Activated CD4-positive, alpha-beta T cell treated with anti-CD3 and anti-CD28 coated beads, Interleukin-2, amount 50 U/mL, for 4 hours (primary cell): ENCODE measurements at regions not wholly inside any gene's neighbourhood (a gene's known extent, or its start where the extent isn't known, plus 50 kb on each side); places are given as distances from the start of the nearest gene placed in this dataset.

ENCODE experiments used
- DNase-seq, 2 experiments: peaks; one replicate each; pipeline ENCODE4 v3.0.0-alpha.2; 2020

- DNase-seq = no peak
Observed at GRCh38 chr1:221072214-221072613, 193.0 kb downstream of the HLX start.

- no peak for DNase-seq
Observed at GRCh38 chr1:221074332-221074731, 195.1 kb downstream of the HLX start.

- no peak for DNase-seq
Observed at GRCh38 chr1:221075911-221076310, 196.7 kb downstream of the HLX start.

GRCh38 chr1:221076391-221076811 is 197.2 kb downstream of the HLX start:
- DNase-seq = no peak

- no peak for DNase-seq
Observed at GRCh38 chr1:221078260-221078965, 199.2 kb downstream of the HLX start.

- no peak for DNase-seq
Observed at GRCh38 chr1:221083902-221084301, 204.7 kb downstream of the HLX start.

- no peak for DNase-seq
Observed at GRCh38 chr1:221084681-221085080, 205.4 kb downstream of the HLX start.

- DNase-seq = no peak
Observed at GRCh38 chr1:221085701-221086375, 206.6 kb downstream of the HLX start.

- DNase-seq = no peak
Observed at GRCh38 chr1:221087919-221088318, 208.7 kb downstream of the HLX start.

GRCh38 chr1:221089273-221089672 is 210.0 kb downstream of the HLX start:
- DNase-seq = no peak

GRCh38 chr1:221089803-221090202 is 210.6 kb downstream of the HLX start:
- DNase-seq = no peak

GRCh38 chr1:221093903-221094791 is 214.9 kb downstream of the HLX start:
- no peak for DNase-seq

GRCh38 chr1:221097479-221098281 is 218.4 kb downstream of the HLX start:
- no peak for DNase-seq

- DNase-seq = no peak
Observed at GRCh38 chr1:221098471-221099405, 219.5 kb downstream of the HLX start.

GRCh38 chr1:221099747-221100595 is 220.7 kb downstream of the HLX start:
- no peak for DNase-seq

- no peak for DNase-seq
Observed at GRCh38 chr1:221100611-221101010, 221.4 kb downstream of the HLX start.

- no peak for DNase-seq
Observed at GRCh38 chr1:221101807-221102605, 222.8 kb downstream of the HLX start.

- DNase-seq = no peak
Observed at GRCh38 chr1:221104596-221104995, 225.4 kb downstream of the HLX start.

- no peak for DNase-seq
Observed at GRCh38 chr1:221105578-221105977, 226.3 kb downstream of the HLX start.

GRCh38 chr1:221106616-221107015 is 227.4 kb downstream of the HLX start:
- DNase-seq = no peak
